ENCODE measurements at regions not wholly inside any gene's neighbourhood (a gene's known extent, or its start where the extent isn't known, plus 50 kb on each side); places are given as distances from the start of the nearest gene placed in this dataset.

GRCh38 chr3:30227571-30228301, 378.7 kb upstream of the TGFBR2 start:
- Histone ChIP-seq H3K4me2 (ENCODE audit: low read depth, low read length, poor library complexity, severe bottlenecking) (peak overlapping the region; percentile 45), H3F3A (ENCODE audit: low read depth) (no peaks in the 10 kb centered on the region), H3K9me2 (replicated peaks; ENCODE audit: low read depth, low read length) (no peaks in the 10 kb centered on the region), H3K9me3 (ENCODE audit: insufficient read depth, low read depth, low read length) (no peaks in the 10 kb centered on the region), H3K4me1 (ENCODE audit: insufficient read depth, low read length, poor library complexity, severe bottlenecking) (peaks cover 30% of the 10 kb centered on the region), H2AFZ (ENCODE audit: low read length) (no peak overlapping the region), H4K20me1 (ENCODE audit: insufficient read depth, low read length, poor library complexity, severe bottlenecking) (no peaks in the 10 kb centered on the region), H3K9ac (ENCODE audit: low read depth, low read length, poor library complexity, severe bottlenecking) (no peak overlapping the region), H3K4me3 (ENCODE audit: low read length, poor library complexity, severe bottlenecking) (peak overlapping the region; percentile 4), H3K27me3 (ENCODE audit: insufficient read depth, low read length, poor library complexity, severe bottlenecking) (no peaks in the 10 kb centered on the region), H3K79me2 (ENCODE audit: insufficient read depth, low read length) (no peaks in the 10 kb centered on the region), H3K36me3 (ENCODE audit: insufficient read depth, low read length) (no peaks in the 10 kb centered on the region)
- no peak for TF ChIP-seq CTCF (conservative IDR thresholded peaks at IDR 0.05; ENCODE audit: low read length)
- TF ChIP-seq EZH2phosphoT487 (IDR thresholded peaks at IDR 0.05; ENCODE audit: borderline replicate concordance) = no peak

GRCh38 chr3:30228302-30228631, 378.1 kb upstream of the TGFBR2 start:
- H4K20me1 ChIP-seq (ENCODE audit: insufficient read depth, low read length, poor library complexity, severe bottlenecking) = no peaks in the 10 kb centered on the region
- H3K4me3 ChIP-seq (ENCODE audit: low read length, poor library complexity, severe bottlenecking) = no peak overlapping the region
- H3K9me3 ChIP-seq (ENCODE audit: insufficient read depth, low read depth, low read length) = no peaks in the 10 kb centered on the region
- no peak overlapping the region for H3K4me2 ChIP-seq (ENCODE audit: low read depth, low read length, poor library complexity, severe bottlenecking)
- no peak overlapping the region for H3K9ac ChIP-seq (ENCODE audit: low read depth, low read length, poor library complexity, severe bottlenecking)
- TF ChIP-seq CTCF (conservative IDR thresholded peaks at IDR 0.05; ENCODE audit: low read length) (no peak), EZH2phosphoT487 (IDR thresholded peaks at IDR 0.05; ENCODE audit: borderline replicate concordance) (no peak)
- no peaks in the 10 kb centered on the region for H3K36me3 ChIP-seq (ENCODE audit: insufficient read depth, low read length)
- H2AFZ ChIP-seq (ENCODE audit: low read length) = no peak overlapping the region
- no peaks in the 10 kb centered on the region for H3F3A ChIP-seq (ENCODE audit: low read depth)
- H3K79me2 ChIP-seq (ENCODE audit: insufficient read depth, low read length) = no peaks in the 10 kb centered on the region
- no peaks in the 10 kb centered on the region for H3K9me2 ChIP-seq (replicated peaks; ENCODE audit: low read depth, low read length)
- no peaks in the 10 kb centered on the region for H3K27me3 ChIP-seq (ENCODE audit: insufficient read depth, low read length, poor library complexity, severe bottlenecking)
- H3K4me1 ChIP-seq (ENCODE audit: insufficient read depth, low read length, poor library complexity, severe bottlenecking) = peaks cover 33% of the 10 kb centered on the region

- no peaks in the 10 kb centered on the region for H4K20me1 ChIP-seq (ENCODE audit: insufficient read depth, low read length, poor library complexity, severe bottlenecking)
- H3K9me2 ChIP-seq (replicated peaks; ENCODE audit: low read depth, low read length) = no peaks in the 10 kb centered on the region
- no peaks in the 10 kb centered on the region for H3K9me3 ChIP-seq (ENCODE audit: insufficient read depth, low read depth, low read length)
- no peaks in the 10 kb centered on the region for H3K79me2 ChIP-seq (ENCODE audit: insufficient read depth, low read length)
- H3K36me3 ChIP-seq (ENCODE audit: insufficient read depth, low read length) = no peaks in the 10 kb centered on the region
- H2AFZ ChIP-seq (ENCODE audit: low read length) = 0 out of 2 replicates have a peak overlapping the region, but pooled peaks have one; percentile 3
- no peaks in the 10 kb centered on the region for H3K27me3 ChIP-seq (ENCODE audit: insufficient read depth, low read length, poor library complexity, severe bottlenecking)
- no peak for TF ChIP-seq EZH2phosphoT487 (IDR thresholded peaks at IDR 0.05; ENCODE audit: borderline replicate concordance)
- no peak for TF ChIP-seq CTCF (conservative IDR thresholded peaks at IDR 0.05; ENCODE audit: low read length)
- H3F3A ChIP-seq (ENCODE audit: low read depth) = no peaks in the 10 kb centered on the region
- peak overlapping the region; percentile 13 for H3K4me2 ChIP-seq (ENCODE audit: low read depth, low read length, poor library complexity, severe bottlenecking)
- H3K4me3 ChIP-seq (ENCODE audit: low read length, poor library complexity, severe bottlenecking) = no peak overlapping the region
- no peak overlapping the region for H3K9ac ChIP-seq (ENCODE audit: low read depth, low read length, poor library complexity, severe bottlenecking)
- peaks cover 44% of the 10 kb centered on the region for H3K4me1 ChIP-seq (ENCODE audit: insufficient read depth, low read length, poor library complexity, severe bottlenecking)
Observed at GRCh38 chr3:30231277-30232141, 374.9 kb upstream of the TGFBR2 start.
